ENCODE measurements at regions not wholly inside any gene's neighbourhood (a gene's known extent, or its start where the extent isn't known, plus 50 kb on each side); places are given as distances from the start of the nearest gene placed in this dataset.

GRCh38 chr13:52932649-52933048, 84.2 kb upstream of the PCDH8 start:
- TF ChIP-seq CTCF (IDR thresholded peaks at IDR 0.05; ENCODE audit: extremely low read depth, low read depth, low read length): no peak
- no peaks in the 10 kb centered on the region for H4K20me1 ChIP-seq (ENCODE audit: insufficient read depth, low read length)
- H3K79me2 ChIP-seq (ENCODE audit: insufficient read depth, low read length): no peaks in the 10 kb centered on the region
- no peak overlapping the region for H3K27ac ChIP-seq (ENCODE audit: low read depth, low read length)
- no peak overlapping the region for H3K4me2 ChIP-seq (ENCODE audit: insufficient read depth, low read length)
- no peak overlapping the region for H2AFZ ChIP-seq (ENCODE audit: low read length)
- no peak overlapping the region for H3K4me3 ChIP-seq (ENCODE audit: insufficient read depth, low read length)
- no peaks in the 10 kb centered on the region for H3K4me1 ChIP-seq (ENCODE audit: insufficient read depth, low read length)
- H3K36me3 ChIP-seq (ENCODE audit: insufficient read depth, low read length): no peaks in the 10 kb centered on the region
- H3K27me3 ChIP-seq (ENCODE audit: insufficient read depth, low read length): no peaks in the 10 kb centered on the region
- no peak for DNase-seq (ENCODE audit: insufficient read length, low spot score, missing footprints)
- peaks cover 2% of the 10 kb centered on the region for H3K9me3 ChIP-seq (ENCODE audit: low read depth, low read length)

- Histone ChIP-seq H2AFZ (ENCODE audit: low read length) (no peak overlapping the region), H3K4me1 (ENCODE audit: insufficient read depth, low read length) (no peaks in the 10 kb centered on the region), H3K79me2 (ENCODE audit: insufficient read depth, low read length) (no peaks in the 10 kb centered on the region), H4K20me1 (ENCODE audit: insufficient read depth, low read length) (no peaks in the 10 kb centered on the region), H3K27ac (ENCODE audit: low read depth, low read length) (no peak overlapping the region), H3K4me3 (ENCODE audit: insufficient read depth, low read length) (no peak overlapping the region), H3K4me2 (ENCODE audit: insufficient read depth, low read length) (no peak overlapping the region), H3K9me3 (ENCODE audit: low read depth, low read length) (peaks cover 2% of the 10 kb centered on the region), H3K27me3 (ENCODE audit: insufficient read depth, low read length) (no peaks in the 10 kb centered on the region), H3K36me3 (ENCODE audit: insufficient read depth, low read length) (no peaks in the 10 kb centered on the region)
- peak; percentile 61 for DNase-seq (ENCODE audit: insufficient read length, low spot score, missing footprints)
- no peak for TF ChIP-seq CTCF (IDR thresholded peaks at IDR 0.05; ENCODE audit: extremely low read depth, low read depth, low read length)
These were observed 83.3 kb upstream of the PCDH8 start for GRCh38 chr13:52931539-52932431.

GRCh38 chr13:52931131-52931530, 82.7 kb upstream of the PCDH8 start:
- no peak for TF ChIP-seq CTCF (IDR thresholded peaks at IDR 0.05; ENCODE audit: extremely low read depth, low read depth, low read length)
- H3K27ac ChIP-seq (ENCODE audit: low read depth, low read length): no peak overlapping the region
- H3K4me1 ChIP-seq (ENCODE audit: insufficient read depth, low read length): no peaks in the 10 kb centered on the region
- H3K9me3 ChIP-seq (ENCODE audit: low read depth, low read length): peaks cover 2% of the 10 kb centered on the region
- H3K79me2 ChIP-seq (ENCODE audit: insufficient read depth, low read length): no peaks in the 10 kb centered on the region
- no peak overlapping the region for H3K4me2 ChIP-seq (ENCODE audit: insufficient read depth, low read length)
- H3K4me3 ChIP-seq (ENCODE audit: insufficient read depth, low read length): no peak overlapping the region
- no peaks in the 10 kb centered on the region for H4K20me1 ChIP-seq (ENCODE audit: insufficient read depth, low read length)
- no peaks in the 10 kb centered on the region for H3K36me3 ChIP-seq (ENCODE audit: insufficient read depth, low read length)
- H3K27me3 ChIP-seq (ENCODE audit: insufficient read depth, low read length): no peaks in the 10 kb centered on the region
- no peak overlapping the region for H2AFZ ChIP-seq (ENCODE audit: low read length)
- DNase-seq (ENCODE audit: insufficient read length, low spot score, missing footprints): peak; percentile 58

DNA sequence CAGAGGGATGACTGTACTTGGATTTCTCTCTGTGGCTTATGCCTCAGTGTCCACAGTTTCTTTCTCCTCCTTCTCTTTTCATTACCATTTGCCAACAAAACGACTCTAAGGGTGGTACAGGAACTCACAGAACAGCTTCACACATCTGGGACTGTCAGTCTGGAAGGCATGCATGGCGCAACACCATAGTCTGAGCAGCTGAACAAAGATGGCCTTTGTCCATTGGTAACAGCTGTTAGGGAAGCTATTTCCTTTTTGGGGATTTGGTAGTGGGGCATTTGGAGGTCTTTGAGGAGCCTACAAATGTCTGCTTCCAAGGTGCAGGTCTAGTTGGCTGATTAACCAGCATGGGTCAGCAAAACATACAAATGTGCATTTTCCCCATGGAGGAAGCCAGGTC, 81.4 kb upstream of the PCDH8 start:
- H4K20me1 ChIP-seq (ENCODE audit: insufficient read depth, low read length): no peaks in the 10 kb centered on the region
- H3K4me3 ChIP-seq (ENCODE audit: insufficient read depth, low read length): no peak overlapping the region
- no peak for TF ChIP-seq CTCF (IDR thresholded peaks at IDR 0.05; ENCODE audit: extremely low read depth, low read depth, low read length)
- no peaks in the 10 kb centered on the region for H3K36me3 ChIP-seq (ENCODE audit: insufficient read depth, low read length)
- H3K27me3 ChIP-seq (ENCODE audit: insufficient read depth, low read length): no peaks in the 10 kb centered on the region
- no peaks in the 10 kb centered on the region for H3K79me2 ChIP-seq (ENCODE audit: insufficient read depth, low read length)
- H2AFZ ChIP-seq (ENCODE audit: low read length): no peak overlapping the region
- H3K4me1 ChIP-seq (ENCODE audit: insufficient read depth, low read length): no peaks in the 10 kb centered on the region
- peaks cover 2% of the 10 kb centered on the region for H3K9me3 ChIP-seq (ENCODE audit: low read depth, low read length)
- DNase-seq (ENCODE audit: insufficient read length, low spot score, missing footprints): no peak
- H3K4me2 ChIP-seq (ENCODE audit: insufficient read depth, low read length): no peak overlapping the region
- no peak overlapping the region for H3K27ac ChIP-seq (ENCODE audit: low read depth, low read length)
